GM18868 (cell line): ENCODE measurements at regions not wholly inside any gene's neighbourhood (a gene's known extent, or its start where the extent isn't known, plus 50 kb on each side); places are given as distances from the start of the nearest gene placed in this dataset.
"Not testable (repeated sequence)": the region's sequence is repeated elsewhere in the genome, so short reads cannot be mapped to it uniquely, and the experiment has no call there.

Experiments
- ATAC-seq: cut with Tn5 transposase; IDR thresholded peaks from one replicate; pipeline ENCODE4 v1.9.1; 2021; ENCODE audit warnings: mild to moderate bottlenecking, moderate library complexity; ENCODE audit not compliant: unreplicated experiment

DNA sequence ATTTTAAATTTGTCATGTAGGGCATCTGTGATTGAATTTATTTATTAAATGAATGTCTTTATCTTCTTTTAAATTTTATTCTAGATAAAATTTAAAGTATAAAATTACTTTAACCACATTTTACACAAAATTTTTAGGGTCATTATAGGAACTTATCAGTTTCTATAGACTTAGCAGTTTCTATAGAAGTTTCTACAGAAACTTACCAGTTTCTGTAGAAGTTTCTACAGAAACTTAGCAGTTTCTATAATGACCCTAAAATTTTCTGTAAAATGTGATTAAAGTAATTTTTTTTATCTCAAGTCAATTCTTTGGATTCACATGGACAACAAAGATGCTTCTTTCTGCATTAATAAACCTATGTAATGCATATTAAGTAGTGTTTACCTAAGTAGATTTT, 565.9 kb upstream of the TECRL start:
- ATAC-seq: no peak

DNA sequence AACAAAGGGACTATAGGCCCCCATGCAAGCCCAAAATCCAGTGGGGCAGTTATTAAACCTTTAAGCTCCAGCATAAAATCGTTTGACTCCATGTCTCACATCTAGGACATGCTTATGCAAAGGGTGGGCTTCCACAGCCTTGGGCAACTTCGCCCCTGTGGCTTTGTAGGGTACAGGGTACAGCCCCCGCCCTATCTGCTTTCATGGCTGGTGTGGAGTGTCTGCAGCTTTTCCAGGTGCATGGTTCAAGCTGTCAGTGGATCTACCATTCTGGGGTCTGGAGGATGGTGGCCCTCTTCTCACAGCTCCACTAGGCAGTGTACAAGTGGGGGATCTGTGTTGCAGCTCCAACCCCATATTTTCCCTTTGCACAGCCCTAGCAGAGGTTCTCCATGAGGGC, 559.8 kb upstream of the TECRL start:
- no peak for ATAC-seq

DNA sequence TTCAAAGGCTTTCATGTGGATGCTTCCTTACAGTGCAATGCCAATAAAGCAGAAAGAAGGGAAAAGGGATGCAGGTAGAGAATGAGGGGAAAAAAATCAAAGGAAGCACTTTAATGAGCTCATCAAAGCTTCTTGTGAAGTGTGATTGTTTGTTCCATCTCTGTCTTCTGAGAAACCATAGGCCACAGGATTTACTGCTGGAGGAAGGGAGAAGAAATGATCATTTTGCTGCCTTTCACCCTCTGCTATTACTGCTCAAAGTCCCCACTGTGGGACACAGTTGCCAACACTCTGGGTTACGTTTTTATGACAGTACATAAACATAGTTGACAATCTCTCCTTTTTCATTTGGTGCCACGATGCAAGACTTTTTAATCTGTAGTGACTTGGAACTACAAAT, 558.0 kb upstream of the TECRL start:
- no peak for ATAC-seq

DNA sequence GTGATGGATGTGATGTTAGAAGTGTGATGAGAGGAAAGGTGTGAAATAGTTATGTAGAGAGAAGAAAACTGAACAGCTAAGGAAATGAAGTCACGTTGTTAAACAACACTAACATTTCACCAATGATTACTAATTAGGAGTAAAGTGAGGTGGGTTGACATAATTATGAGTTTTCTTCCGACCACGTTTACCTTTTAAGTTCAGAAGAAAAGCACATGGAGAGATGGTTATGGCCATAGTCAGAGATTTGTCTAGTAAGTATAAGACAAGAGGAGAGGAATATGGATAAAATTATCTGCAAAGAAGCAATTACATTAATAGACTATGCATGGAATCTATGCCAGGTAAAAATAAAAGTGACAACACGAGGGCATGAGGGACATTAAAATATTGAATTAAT, 551.3 kb upstream of the TECRL start:
- ATAC-seq: no peak

- ATAC-seq: no peak
Measured at GRCh38 chr4:64940698-64941097, 531.4 kb upstream of the TECRL start.

GRCh38 chr4:64935469-64936001, 526.3 kb upstream of the TECRL start:
- no peak for ATAC-seq

DNA sequence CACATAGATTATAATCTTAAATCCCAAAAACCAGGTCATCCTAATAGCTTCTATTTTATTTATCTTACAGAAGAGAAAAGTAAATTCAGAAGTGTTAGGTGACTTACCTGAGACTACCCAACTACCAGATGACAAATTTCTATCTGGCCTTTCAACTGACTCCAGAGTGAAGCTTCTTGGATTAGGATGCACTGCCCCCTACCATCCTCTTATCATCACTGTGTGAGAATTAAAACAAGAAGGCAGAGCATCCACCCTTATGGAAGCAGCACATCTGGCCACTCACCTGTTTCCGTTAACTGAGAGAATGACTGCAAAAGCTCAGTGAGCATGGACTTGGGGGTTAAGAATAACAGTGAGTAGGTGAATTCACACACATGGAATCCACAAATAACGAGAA, 502.6 kb upstream of the TECRL start:
- ATAC-seq: no peak

GRCh38 chr4:64903986-64904385, 494.7 kb upstream of the TECRL start:
- no peak for ATAC-seq

DNA sequence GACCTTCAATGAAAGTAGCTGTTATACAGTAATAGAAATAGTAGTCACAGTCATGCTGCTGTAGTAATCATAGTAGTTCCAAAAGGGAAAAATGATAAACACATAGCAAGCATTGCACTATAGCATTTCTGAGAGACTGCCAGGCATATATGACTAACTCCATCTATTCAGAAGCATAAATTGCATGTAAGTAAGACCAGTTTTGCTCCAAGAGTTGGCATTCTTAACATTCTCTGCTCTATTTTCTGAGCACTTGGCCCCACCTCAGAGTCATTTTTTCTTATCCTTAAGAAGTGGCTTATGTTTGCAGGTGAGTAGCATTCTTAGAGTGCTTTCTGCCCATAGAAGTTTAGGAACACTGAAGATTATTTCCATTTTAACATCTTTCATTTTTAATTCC, 490.3 kb upstream of the TECRL start:
- ATAC-seq: no peak

DNA sequence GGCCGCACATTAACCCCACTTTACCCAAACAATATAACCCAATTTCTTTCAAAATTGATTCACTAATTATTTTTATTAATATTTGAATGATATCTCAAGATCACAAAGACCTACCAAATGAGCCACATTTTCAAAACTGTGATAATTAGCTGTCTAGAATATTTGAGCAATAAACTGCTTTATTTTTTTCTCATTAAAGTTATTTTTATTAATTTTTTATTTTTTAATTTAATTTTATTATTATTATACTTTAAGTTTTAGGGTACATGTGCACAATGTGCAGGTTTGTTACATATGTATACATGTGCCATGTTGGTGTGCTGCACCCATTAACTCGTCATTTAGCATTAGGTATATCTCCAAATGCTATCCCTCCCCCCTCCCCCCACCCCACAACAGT, 489.8 kb upstream of the TECRL start:
- ATAC-seq: not testable (repeated sequence)

- ATAC-seq: no peak
Measured at GRCh38 chr4:64897683-64898082, 488.4 kb upstream of the TECRL start.

- ATAC-seq: no peak
Measured at GRCh38 chr4:64895031-64895430, 485.8 kb upstream of the TECRL start.

DNA sequence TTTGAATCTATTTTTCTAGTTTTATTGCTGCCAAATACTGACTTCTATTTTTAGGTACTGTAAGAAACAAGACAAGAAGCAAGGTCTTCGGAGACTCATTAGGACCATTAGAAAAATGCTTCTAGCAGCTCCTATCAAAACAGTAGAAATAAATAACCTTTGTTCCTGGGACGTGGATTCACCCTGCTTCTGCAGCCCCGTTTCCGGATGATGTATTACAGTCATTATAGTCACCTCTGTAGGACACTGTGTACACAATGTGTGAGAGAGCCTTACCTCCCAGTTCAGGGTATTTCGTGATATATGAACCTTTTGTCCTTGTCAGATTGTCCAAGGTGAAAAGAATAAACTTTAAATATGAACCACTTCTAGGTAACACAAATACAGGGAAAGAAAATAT, 484.0 kb upstream of the TECRL start:
- ATAC-seq: no peak

DNA sequence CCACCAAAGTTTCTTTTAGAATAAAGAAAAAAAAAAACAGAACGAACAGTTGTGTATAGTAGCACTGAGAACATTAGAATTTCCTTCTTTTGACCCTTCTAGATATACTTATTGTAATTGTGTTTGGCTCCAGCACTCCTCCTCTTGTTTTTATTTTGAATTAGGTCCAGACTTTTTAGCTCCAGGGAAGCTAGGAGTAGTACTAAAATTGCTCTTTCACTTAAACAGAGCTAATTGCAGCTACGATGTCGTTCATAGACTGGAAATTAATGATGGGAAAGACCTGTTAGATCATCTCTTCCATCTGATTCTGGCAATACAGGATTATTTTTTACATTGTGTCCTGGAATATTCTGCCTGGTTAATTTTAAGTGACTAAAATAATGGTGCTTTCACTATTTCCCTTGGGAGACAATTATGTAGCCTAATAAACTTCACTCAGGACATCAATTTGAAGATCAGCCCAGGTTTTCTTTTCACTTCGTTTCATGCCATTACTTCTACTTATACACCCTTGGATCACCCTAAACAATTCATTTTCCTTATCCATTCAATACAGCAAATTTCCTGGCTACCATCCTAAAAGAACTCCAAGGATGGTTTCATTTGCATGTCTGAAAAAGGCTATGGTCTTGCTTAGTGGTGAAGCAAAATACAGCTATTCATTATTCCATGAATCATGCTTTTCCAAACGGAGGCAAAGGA, 480.8 kb upstream of the TECRL start:
- ATAC-seq: no peak

DNA sequence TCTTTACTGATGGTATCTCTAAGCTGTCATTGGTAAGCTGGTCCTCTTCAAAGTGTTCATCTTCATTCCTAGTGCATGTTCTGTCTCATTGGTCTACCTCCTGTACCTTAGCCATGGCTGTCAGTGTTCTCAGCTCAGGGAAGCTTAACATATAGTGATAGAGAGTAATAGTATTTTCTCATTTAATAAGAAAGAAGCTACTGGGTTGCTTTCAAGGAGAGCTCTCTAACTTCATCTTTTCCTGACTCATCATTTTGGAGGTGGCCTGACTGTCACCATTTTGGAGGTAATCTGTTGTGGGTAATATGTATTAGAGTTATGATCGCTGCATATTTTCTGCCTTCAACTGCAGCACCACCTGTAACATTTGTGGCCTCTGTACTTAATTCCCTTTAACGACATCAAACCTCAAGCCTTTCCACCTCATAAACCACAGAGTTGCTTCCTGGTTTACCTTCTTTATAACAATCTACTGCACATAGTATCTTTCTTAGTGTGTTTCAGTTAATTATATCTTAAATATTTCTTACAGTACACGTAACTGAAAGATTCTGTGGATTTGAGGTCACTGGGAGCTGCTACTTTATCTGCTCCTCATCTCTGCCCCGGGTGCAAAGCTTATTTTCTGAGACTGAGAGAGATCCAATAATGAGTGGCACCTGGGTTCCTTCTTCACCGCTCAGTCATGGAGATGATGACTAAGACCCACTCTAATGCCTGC, 474.0 kb upstream of the TECRL start:
- ATAC-seq: no peak

- ATAC-seq: no peak
Measured at GRCh38 chr4:64882311-64883086, 473.2 kb upstream of the TECRL start.

DNA sequence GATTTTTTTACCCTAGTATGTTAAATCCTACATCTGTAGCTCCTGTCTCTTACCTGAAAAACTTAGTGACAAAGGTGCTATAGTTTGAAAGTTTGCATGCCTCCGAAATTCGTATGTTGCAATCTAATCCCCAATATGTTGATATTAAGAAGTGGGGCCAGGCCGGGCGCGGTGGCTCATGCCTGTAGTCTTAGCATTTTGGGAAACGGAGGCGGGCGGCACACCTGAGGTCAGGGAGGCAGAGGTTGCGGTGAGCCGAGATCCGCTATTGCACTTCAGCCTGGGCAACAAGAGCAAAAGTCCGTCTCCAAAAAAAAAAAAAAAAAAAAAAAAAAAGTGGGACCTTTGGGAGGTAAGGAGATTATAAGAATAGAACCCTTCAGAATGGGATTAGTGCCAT, 471.3 kb upstream of the TECRL start:
- no peak for ATAC-seq

- no peak for ATAC-seq
Measured at GRCh38 chr4:64876021-64876420, 466.8 kb upstream of the TECRL start.

- ATAC-seq: no peak
Measured at GRCh38 chr4:64870558-64870957, 461.3 kb upstream of the TECRL start.

- ATAC-seq: no peak
Measured at GRCh38 chr4:64857815-64858214, 448.6 kb upstream of the TECRL start.

- ATAC-seq: no peak
Measured at GRCh38 chr4:64857198-64857597, 447.9 kb upstream of the TECRL start.

- ATAC-seq: no peak
Measured at GRCh38 chr4:64846417-64846816, 437.2 kb upstream of the TECRL start.
